ENCODE measurements at regions not wholly inside any gene's neighbourhood (a gene's known extent, or its start where the extent isn't known, plus 50 kb on each side); places are given as distances from the start of the nearest gene placed in this dataset.
"Not testable (repeated sequence)": the region's sequence is repeated elsewhere in the genome, so short reads cannot be mapped to it uniquely, and the experiment has no call there.

DNA sequence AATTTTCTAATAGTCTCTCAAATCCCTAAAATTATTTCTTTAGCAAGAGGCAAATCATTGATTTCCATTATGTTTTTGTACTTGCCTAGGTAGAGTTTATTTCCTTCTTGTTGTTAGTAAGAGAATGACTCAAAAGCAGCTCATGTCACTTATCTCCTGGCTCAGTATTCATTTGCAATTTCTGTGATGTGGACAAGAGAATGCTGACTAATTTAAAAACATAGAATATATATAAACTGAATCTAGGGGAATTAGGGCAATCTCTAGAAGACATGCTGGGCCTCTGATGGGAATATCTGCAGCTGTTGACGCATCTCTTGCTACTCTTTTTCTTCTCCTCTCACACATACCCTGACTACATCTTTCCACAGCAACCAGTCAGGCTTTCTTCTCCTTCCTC lies 130.8 kb upstream of the PRKD1 start:
- in situ Hi-C loops (cut with HindIII; ENCODE audit: low pct_ligation_motif_present, low pct_unique_long_range_greater_than_20kb, low sequenced_read_pairs) = no loop called here

DNA sequence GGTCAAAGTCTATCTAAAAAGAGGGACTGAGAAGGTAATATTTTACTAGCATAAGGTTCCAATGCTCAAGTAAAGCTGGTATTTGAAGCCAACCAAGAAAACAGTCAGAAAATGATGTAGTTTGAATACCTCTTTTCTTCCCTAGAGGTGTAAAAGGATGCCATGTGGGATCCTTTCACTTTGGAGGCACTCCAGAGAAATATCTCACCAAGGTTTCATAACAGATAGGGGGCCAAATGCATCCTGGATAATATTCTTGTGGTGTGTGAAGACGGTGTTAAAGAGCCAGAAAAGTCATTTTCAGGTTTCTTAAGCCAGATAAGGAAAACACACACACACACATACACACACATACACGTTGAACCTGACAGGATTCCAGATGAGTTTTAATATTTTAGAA lies 136.1 kb upstream of the PRKD1 start:
- DNase-seq = no peak
- in situ Hi-C loops (cut with HindIII; ENCODE audit: low pct_ligation_motif_present, low pct_unique_long_range_greater_than_20kb, low sequenced_read_pairs) = no loop called here

More for the DNA sequence above, 130.8 kb upstream of the PRKD1 start:
- no peak for DNase-seq

DNA sequence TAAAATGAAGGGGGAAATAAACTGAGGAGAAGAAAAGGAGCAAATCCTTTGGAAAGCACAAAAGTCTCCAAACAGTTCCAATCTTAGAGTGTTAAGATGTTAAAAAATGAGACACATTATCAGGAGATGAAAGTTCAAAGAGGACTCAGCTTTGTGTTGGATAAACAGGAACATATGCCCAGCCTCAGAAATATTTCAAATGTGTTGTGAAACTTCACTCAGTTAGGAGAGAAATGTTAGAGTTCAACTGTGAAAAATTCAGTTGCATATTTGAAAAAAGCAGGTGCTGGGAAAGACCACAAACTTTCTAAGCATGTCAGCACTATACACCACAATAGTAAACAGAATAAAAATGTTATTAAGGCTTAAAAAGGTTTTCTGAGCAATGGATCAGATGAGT lies 136.8 kb upstream of the PRKD1 start:
- no peak for DNase-seq
- in situ Hi-C loops (cut with HindIII; ENCODE audit: low pct_ligation_motif_present, low pct_unique_long_range_greater_than_20kb, low sequenced_read_pairs) = no loop called here

DNA sequence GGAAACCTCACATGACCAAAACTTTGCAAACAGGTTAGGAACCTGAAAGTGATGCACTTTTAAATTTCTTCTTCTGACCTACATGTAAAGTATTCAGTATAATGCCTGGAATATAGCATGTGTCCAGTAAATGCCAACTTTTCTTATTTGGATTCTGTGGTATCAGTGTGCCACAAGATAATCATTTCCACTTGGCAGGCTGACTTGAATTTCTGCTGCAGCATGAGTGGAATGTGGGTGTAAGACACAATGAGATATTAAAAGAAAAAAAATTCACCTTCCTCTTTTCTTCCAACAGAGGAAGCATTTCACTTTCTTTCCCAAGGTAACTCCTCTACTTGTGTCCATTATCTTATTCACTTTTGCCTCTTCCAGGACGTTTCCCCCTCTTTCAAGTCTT lies 141.9 kb upstream of the PRKD1 start:
- no peak for DNase-seq
- in situ Hi-C loops (cut with HindIII; ENCODE audit: low pct_ligation_motif_present, low pct_unique_long_range_greater_than_20kb, low sequenced_read_pairs) = no loop called here

DNA sequence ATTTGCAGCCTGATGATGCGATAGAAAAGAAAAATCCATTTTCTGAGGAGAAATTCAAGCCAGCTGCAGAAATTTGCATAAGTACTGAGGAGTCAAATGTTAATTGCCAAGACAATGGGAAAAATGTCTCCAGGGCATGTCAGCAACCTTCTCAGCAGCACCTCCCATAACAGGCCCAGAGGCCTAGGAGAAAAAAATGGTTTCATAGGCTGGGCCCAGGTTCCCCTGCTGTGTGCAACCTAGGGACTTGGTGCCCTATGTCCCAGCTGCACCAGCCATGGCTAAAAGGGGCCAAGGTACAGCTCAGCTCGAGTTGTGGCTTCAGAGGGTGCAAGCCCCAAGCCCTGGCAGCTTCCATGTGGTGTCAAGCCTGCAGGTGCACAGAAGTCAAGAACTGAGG lies 144.8 kb upstream of the PRKD1 start:
- DNase-seq; in situ Hi-C loops (cut with HindIII; ENCODE audit: low pct_ligation_motif_present, low pct_unique_long_range_greater_than_20kb, low sequenced_read_pairs): not testable (repeated sequence)

DNA sequence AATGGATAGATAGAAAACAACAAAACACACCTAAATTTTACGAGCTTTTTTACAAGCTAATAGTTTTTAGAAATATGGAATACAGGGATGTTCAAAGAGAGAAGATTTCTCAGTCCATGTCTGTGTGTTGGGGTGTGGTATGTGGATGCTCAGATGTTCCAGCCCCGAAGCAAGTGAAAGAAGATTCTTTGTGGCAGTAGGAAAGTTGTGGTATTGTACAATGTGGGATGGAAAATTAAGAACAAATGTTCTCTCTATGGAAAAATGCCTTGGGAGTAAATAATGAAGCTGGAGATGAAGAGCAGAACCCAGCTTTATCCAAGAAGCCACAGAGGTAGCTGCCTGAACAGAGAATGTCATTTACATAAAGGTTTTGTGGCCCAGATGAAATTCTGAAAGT lies 150.3 kb upstream of the PRKD1 start:
- no peak for DNase-seq
- in situ Hi-C loops (cut with HindIII; ENCODE audit: low pct_ligation_motif_present, low pct_unique_long_range_greater_than_20kb, low sequenced_read_pairs) = no loop called here

DNA sequence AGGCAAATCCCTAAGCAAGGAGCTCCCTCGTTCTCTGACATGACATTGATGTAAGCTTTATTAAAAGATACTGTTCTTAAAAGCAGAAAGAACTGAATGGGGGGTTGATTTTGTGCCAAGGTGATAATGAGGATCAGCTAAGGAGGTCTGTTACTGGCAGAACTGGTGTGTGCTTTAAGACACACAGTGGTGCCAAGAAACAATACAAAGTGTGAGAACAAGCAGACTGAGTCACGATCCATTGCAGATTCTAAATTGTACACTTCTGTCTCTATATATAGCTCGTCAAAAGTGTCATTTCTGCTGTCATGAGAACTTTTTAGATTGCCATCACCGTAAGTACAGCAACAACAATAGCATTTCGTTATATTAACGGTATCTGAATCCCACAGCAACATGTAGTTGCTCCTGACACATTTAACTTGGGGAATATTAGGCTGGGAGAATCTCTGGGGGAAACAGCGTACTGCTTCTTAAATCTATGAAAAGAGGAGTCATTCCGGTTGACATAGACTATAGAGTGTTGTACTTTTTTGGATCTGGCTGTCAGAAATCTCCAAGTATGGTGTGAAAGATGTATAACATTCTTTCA lies 151.3 kb upstream of the PRKD1 start:
- in situ Hi-C loops (cut with HindIII; ENCODE audit: low pct_ligation_motif_present, low pct_unique_long_range_greater_than_20kb, low sequenced_read_pairs) = no loop called here
- no peak for DNase-seq

DNA sequence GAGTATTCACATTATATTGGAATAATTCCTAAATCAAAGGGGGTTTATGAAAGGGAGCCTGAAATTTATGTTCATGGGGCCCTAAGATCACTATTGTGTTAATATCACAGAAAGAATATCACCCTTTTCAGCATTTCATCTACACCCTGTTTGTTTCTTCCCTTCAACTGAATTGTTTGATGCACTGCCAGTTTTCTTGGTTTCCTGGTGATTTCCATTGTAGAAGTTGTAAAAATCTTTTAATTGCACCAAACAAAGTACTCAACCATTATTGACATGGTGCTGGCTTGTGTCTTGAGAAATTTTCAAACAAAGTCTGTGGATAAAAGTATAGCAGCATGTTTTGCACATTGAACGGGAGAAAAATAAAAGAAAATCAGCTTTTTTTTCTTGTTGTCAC lies 154.8 kb upstream of the PRKD1 start:
- no peak for DNase-seq
- in situ Hi-C loops (cut with HindIII; ENCODE audit: low pct_ligation_motif_present, low pct_unique_long_range_greater_than_20kb, low sequenced_read_pairs) = no loop called here

DNA sequence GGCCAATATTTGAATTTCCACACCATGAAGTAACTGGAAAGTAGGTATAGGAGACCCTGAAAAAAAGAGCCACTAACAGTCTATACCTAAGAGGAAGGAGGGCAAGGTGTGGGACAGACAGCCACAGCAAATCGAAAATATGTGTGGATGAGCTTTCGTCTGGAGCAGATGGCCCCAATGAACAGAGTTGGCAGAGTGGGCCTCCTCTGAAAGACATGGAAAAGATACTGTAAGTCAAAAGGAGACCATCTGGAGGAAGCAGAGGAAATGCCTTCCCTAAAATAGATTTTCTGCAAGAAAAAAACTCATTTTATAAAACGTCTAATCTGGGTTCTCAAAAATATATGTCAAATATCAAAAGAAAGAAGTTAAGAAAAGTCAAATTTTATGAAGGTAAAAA lies 157.2 kb upstream of the PRKD1 start:
- in situ Hi-C loops (cut with HindIII; ENCODE audit: low pct_ligation_motif_present, low pct_unique_long_range_greater_than_20kb, low sequenced_read_pairs) = no loop called here
- no peak for DNase-seq

DNA sequence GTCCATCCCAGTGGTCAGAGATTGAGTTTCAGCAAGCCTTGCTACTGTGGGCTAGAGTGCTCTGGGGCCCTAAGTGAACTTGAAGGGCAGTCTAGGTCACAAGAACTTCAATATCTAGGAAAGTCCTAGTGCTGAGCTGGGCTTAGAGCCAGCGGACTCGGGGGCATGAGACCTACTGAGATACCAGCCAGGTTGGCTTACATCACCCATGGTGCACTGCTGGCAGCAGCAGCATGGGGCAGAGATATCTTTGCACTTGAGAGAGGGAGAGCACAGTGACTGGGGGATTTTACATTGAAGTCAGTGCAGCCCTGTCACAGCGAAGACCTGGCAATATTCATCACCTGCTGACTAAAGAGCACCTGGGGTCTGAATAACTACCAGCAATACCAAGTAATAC lies 158.3 kb upstream of the PRKD1 start:
- DNase-seq = no peak
- in situ Hi-C loops (cut with HindIII; ENCODE audit: low pct_ligation_motif_present, low pct_unique_long_range_greater_than_20kb, low sequenced_read_pairs) = no loop called here

DNA sequence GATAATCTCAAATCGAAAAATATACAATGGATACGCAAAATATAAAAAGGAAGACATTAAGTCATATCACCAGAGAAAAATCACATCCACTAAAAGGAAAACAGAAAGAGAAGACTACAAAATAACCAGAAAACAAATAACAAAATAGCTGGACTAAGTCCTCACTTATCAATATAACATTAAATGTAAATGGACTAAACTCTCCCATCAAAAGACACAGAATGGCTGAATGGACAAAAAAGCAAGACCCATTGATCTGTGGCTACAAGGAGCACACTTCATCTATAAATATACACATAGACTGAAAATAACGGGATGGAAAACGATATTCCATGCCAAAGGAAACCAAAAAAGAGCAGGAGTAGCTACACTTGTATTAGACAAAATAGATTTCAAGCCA lies 161.0 kb upstream of the PRKD1 start:
- no peak for DNase-seq
- in situ Hi-C loops (cut with HindIII; ENCODE audit: low pct_ligation_motif_present, low pct_unique_long_range_greater_than_20kb, low sequenced_read_pairs) = no loop called here

DNA sequence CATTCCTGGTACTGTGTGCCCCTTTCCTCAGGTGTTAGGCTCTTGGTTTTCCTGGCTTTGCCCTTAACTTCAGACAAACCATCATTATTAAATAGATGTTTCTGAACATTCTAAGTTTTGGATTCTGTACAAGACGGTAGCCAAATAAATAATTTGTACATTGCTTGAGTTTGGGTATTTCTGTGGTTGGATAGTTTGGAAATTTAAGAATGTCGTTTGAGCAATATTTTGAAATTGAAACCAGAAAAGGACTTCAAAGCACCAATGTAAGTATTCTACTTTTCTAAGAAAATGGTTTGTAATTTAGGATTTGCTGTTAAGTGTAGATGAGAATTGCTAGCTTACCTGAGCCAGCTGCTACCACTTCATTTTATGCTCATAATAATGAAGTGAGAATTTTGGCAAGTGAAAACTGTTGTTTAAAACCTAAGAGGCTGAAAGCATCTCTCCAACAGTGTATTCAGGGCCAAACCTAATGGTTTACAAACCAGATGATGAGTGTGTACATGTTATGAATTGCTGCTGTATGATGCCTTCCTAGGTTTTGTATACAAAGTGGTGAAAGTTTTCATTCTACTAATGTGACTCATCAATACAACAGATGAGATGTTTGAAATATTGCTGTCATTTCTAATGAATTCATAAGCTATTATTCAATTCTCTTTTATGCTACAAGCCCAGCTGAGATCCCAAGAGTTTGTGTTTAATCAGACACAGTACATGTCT lies 181.5 kb upstream of the PRKD1 start:
- in situ Hi-C loops (cut with HindIII; ENCODE audit: low pct_ligation_motif_present, low pct_unique_long_range_greater_than_20kb, low sequenced_read_pairs) = no loop called here
- DNase-seq = no peak

DNA sequence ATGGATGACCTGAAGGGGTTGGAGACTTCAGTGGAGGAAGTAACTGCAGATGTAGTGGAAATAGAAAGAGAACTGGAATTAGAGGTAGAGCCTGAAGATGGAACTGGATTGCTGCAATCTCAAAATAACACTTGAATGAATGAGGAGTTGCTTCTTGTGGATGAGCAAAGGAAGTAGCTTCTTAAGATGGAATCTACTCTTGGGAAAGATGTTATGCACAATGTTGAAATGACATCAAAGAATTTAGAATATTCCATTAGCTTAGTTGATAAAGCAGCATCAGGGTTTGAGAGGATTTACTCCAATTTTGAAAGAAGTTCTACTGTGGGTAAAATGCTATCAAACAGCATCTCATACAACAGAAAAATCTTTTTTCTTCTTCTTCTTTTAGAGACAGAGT lies 186.4 kb upstream of the PRKD1 start:
- in situ Hi-C loops (cut with HindIII; ENCODE audit: low pct_ligation_motif_present, low pct_unique_long_range_greater_than_20kb, low sequenced_read_pairs) = no loop called here

DNA sequence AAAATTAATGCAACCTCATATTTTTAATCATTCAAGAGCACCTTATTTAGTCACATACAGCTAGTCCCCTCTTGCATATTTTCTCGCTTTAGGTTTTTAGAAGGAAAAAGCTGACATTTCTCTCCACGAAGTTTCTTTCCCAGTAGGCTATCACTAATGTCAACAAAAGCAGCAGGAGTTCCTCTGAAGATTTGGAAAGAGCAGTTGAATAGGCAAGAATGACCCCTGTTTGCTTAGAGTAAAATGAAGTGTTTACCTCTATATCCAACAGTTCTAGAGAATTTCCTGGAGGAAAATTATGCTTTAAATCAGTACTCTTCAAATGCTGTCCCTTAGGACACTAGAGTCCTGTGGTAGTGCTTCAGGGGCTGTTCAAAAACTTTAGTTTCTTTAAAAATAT lies 188.1 kb upstream of the PRKD1 start:
- DNase-seq = no peak
- in situ Hi-C loops (cut with HindIII; ENCODE audit: low pct_ligation_motif_present, low pct_unique_long_range_greater_than_20kb, low sequenced_read_pairs) = no loop called here

More for the DNA sequence above, 186.4 kb upstream of the PRKD1 start:
- DNase-seq = no peak

DNA sequence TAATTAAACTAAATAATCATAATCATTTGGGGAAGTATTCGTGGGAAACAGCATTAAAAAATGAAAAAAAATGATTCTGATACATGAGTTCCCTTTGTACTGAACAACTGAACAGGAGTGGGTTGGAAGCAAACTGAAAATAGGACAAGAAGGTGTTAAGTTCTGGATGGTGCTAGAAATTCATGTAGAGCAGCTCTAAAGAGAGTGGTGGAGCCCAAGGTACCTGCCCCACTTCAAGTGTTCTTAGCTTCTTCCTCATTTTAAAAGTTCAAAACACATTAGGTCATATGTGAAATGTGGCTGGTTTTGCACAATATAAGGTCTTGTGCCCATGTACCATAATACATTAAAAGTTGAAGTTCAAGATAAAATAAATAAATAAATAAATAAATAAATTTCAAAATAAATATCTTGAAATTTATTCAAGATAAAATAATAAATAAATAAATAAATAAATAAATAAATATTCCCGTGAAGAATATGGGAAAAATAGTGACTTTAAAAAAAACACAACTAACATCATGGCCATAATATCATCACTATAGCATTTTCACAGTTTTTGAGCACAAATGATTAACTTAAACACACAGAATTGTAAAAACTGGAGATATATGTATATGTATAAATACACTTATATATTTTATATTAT lies 191.5 kb upstream of the PRKD1 start:
- in situ Hi-C loops (cut with HindIII; ENCODE audit: low pct_ligation_motif_present, low pct_unique_long_range_greater_than_20kb, low sequenced_read_pairs) = no loop called here
- no peak for DNase-seq

DNA sequence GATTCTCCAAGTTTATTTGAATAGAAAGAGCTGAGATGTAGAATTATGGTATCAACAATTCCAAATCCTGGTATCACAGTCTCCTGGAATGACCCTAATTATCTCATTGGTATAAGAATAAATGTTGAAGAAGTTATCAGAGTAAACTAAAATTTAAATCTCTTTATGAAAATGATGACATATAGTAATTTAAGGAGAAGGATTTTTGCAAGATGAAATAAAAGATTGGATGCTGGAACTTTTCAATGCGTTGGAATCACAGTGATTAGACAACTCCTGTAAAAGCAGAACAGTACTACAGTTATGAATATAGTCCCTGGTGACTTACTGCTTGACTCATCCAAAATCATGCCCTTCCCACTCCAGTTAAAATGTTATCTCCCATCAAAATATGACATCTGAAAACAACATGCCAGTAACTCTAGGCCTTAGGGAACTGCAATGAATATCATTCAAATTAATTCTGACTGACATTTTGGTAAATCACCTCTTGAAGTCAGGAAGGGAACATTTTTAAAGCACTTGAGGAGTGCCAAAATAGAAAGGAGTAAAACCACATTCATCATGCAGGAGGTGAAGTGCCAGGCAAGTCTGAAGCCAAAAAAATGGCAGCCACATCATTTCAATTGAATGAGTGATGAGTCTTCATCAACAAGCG lies 197.8 kb upstream of the PRKD1 start:
- in situ Hi-C loops (cut with HindIII; ENCODE audit: low pct_ligation_motif_present, low pct_unique_long_range_greater_than_20kb, low sequenced_read_pairs) = no loop called here
- no peak for DNase-seq

DNA sequence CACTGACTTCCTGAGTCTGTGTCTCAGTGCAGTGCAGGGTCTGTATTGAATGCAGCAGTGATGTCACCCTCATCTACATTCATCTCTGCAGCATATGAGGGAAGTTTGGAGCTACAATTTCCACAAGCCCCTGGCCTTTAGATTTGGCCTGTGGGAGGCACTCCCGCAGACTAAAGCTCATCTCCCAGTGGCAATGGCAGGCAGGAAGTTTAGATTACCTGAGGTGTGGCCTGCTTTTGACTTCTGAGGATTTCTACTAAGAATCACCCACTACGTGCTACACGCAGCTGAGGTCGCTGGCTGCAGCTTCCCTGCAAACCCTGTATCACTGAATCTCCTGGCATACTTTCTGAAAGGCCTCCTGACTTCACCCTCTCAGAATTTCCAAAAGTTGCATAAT lies 202.2 kb upstream of the PRKD1 start:
- DNase-seq = no peak
- in situ Hi-C loops (cut with HindIII; ENCODE audit: low pct_ligation_motif_present, low pct_unique_long_range_greater_than_20kb, low sequenced_read_pairs) = no loop called here

DNA sequence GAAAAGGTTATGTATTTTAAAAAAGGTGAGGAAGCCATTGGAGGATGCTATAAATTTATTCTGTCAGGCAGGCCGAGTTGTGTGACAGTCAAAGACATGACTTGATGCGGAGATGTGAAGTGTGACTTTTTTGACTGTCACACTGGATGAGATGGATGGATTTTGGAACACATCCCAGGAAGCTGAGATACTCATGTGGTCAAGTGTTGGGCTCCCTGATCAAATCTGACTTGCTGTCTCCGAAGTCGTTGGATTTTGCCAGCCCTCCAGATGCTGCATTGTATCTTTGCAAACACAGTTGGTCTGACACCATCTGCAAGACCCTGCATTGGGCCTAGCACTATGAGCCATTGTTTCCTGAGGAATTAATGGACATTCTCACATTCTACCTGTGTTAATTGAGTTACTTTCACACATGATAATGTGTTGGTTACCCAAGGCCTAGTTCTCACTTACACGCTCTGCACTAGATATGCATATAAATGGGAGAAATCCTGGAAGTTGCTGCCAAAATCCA lies 204.0 kb upstream of the PRKD1 start:
- in situ Hi-C loops (cut with HindIII; ENCODE audit: low pct_ligation_motif_present, low pct_unique_long_range_greater_than_20kb, low sequenced_read_pairs) = no loop called here
- no peak for DNase-seq

DNA sequence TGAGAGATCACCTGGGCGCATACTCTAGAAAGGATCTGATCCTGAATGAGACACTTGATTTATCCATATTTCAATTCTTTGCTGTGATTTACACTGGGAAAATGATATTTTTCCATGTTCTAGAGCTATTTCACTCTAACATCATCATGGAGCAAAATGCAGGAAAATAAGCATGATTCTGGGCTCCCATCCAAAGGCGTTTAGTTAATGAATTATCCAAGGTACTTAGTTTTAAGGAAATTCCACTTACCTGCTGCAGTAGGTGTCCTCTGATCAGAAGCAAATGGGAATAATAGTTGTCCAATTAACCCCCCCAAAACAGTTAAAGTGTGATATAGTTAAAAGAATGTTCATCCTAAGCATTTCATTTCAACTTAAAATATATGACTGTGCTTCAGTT lies 204.5 kb upstream of the PRKD1 start:
- in situ Hi-C loops (cut with HindIII; ENCODE audit: low pct_ligation_motif_present, low pct_unique_long_range_greater_than_20kb, low sequenced_read_pairs) = no loop called here
- no peak for DNase-seq
